SU-DHL-6 (cell line): ENCODE measurements at regions not wholly inside any gene's neighbourhood (a gene's known extent, or its start where the extent isn't known, plus 50 kb on each side); places are given as distances from the start of the nearest gene placed in this dataset.

Source experiments
- CTCF ChIP-seq: fragments of 200-600 bp; sonication (generic); IDR thresholded peaks from one replicate; pipeline ENCODE4 v1.5.1; 2017; ENCODE audit warnings: antibody characterized with exemption, mild to moderate bottlenecking, low read length, moderate library complexity; ENCODE audit not compliant: insufficient read depth, poor library complexity, severe bottlenecking
- EZH2phosphoT487 ChIP-seq: fragments of 200-600 bp; sonication (generic), shearing (Covaris generic); conservative IDR thresholded peaks from 2 replicates; pipeline ENCODE4 v1.6.1; 2018; ENCODE audit warnings: mild to moderate bottlenecking, antibody characterized with exemption, low read length, moderate library complexity, mixed read lengths

- TF ChIP-seq CTCF: no peak
- TF ChIP-seq EZH2phosphoT487: no peak
These were observed 424.4 kb downstream of the TCERG1L start for GRCh38 chr10:130887170-130887569.
